IPS-NIHi11 (cell line): ENCODE measurements at regions not wholly inside any gene's neighbourhood (a gene's known extent, or its start where the extent isn't known, plus 50 kb on each side); places are given as distances from the start of the nearest gene placed in this dataset.
A peak's percentile ranks its signal among the peaks of the same experiment; 100 is the strongest.
"Not testable (repeated sequence)": the region's sequence is repeated elsewhere in the genome, so short reads cannot be mapped to it uniquely, and the experiment has no call there.

ENCODE experiments used
- DNase-seq: peaks from one replicate; pipeline ENCODE4 v3.0.0; 2012; ENCODE audit warnings: mixed read lengths, low spot score

DNA sequence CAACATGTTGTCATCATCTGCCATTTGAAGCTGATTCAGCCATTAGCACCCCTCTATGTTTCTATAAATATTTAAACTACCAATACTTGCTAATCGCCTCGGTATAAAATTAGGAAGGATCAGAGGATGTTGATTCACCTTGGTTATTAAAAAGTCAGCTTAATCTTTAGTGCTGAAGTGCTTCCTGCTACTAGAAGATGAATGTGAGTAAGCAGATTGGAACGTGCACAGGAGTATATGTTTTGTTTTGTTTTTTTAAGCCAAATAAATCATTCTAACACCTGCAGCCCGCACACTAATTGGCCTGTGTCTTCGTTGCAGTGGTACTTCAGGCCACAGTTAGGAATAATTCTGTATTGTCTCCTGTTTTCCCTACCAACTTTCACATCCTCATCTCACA lies 485.7 kb downstream of the AJAP1 start:
- no peak for DNase-seq

DNA sequence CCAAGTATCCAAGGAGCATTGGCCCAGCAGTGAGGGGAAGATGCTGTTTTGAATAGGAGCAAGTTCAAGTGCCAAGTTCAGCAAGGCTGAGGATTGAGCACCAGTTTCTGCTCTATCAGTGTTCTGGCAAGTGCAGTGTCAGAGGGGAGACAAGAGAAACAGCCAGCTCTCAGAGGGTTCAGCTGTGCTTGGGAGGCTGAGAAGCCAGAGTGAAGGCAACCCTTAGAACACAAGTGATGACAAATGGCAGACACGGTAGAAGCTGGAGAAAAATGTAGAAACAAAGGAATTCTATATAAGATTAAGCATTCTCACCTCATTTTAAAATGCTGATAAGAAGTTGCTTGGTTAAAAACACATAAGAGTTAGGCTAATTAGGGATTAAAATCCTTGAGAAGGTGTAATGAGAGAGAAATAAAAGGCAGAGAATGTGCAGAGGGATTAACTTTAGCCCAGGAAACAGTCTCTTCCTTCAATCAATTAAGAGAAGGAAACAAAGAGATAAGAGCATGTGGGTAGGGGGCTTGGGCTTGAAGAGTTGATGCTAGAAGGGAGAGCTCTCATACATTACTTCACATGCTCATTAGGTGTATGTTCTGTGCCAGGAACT lies 475.4 kb downstream of the AJAP1 start:
- DNase-seq, result no peak

DNA sequence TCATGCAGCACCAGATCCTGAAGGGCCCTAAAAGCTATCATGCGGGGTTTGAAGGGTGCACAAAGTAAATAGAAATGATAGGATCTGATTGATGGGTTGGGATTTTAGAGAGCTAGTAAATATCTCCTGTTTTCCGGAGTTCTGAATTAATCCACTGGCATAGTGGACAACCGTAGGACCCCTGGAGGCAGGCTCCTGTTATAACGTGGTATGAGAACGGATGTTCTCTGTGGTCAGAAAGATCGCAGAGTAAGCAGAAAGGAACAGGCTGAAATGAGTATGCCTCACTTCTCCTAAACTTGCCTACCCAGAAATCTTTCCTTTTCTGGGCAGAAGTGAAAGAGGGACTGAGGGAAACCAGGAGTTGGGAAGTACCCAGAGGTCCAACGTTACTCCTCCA lies 470.8 kb downstream of the AJAP1 start:
- no peak for DNase-seq

DNA sequence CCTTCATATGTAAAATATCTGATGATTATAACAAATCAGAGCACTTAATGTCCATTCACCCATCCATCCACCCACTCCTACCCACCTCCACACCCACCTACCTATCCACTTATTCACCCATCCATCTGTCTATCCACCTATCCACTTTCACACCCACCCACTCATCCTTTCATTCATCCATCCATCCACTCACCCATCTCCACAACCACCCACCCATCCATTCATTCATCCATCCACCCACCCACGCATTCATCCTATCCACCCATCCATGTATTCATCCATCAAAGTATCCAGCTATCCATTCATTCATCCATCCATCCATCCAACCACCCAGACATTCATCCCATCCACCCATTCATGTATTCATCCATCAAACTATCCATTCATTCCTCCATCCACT lies 466.1 kb downstream of the AJAP1 start:
- no peak for DNase-seq

DNA sequence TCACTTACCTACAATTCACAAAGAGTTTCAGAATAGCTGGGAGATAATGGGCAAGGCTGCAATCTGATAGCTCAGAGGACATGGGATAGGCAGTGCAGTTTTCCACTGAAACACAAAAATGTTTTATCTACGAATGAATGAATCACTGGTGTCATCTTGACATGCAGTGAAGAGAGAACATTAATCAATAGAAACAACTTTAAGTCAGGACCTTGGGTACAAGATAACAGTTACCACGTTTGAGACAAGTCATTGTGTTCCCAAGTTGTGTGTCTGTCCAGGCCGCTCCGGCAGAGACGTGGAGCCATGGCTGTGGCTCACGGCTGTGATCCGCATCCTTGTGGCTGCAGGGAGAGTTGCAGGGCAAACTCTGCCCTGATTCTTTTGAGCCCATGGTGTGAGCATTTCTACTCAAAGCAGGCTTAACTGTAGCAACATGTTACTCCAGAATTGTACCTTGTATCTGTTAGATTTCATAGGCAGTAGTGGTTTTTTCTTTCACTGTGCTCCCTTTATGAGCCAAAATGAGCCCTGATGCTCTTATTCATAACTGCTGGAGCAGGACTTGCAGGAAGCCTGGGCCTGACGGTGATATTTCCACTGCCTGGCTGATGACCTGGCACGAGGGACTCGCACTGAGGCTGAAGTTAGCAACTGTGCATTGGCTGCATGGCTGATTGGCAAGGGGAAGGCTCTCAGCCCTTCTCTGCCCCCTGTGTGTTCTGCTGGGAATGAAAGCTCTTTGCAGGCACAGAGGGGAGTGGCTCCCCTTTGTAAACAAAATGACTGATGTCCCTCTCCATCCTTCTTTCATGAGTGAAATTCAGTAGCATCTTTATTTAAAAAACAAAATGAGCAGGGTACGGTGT lies 465.2 kb downstream of the AJAP1 start:
- peak; percentile 49 for DNase-seq

DNA sequence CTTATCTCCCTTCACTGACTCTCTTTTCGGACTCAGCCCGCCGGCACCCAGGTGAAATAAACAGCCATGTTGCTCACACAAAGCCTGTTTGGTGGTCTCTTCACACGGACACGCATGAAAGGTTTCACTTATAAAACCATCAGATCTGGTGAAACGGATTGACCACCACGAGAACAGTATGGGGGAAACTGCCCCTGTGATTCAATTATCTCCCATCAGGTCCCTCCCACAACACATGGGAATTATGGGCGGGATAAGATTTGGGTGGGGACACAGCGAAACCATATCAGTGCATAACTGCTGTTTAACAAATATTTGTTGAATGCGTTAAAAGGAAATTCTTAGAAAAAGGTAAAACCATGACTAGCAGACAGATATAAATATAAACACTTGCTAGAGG lies 464.4 kb downstream of the AJAP1 start:
- DNase-seq, result not testable (repeated sequence)

DNA sequence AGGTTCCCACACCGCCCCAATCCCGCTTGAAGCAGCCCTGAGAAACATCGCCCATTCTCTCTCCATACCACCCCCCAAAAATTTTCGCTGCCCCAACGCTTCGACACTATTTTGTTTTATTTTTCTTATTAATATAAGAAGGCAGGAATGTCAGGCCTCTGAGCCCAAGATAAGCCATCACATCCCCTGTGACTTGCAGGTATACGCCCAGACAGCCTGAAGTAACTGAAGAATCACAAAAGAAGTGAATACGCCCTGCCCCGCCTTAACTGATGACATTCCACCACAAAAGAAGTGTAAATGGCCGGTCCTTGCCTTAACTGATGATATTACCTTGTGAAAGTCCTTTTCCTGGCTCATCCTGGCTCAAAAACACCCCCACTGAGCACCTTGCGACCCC lies 463.9 kb downstream of the AJAP1 start:
- not testable (repeated sequence) for DNase-seq

DNA sequence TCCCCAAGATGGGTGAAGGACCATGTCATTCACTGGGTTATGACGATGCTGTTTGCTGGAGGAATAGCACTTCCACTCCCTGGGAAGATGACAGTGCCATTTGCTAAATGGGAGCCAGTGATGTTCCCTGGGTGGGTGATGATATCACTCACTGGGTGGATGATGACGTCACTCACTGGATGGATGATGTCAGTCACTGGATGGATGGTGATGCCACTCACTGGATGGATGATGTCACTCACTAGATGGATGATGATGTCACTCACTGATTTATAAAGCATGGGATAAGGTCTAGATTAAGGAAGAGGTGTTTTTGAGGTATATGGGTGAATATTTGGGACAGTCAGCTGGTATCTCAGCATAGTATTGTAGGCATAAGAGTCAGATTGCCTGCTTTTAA lies 457.2 kb downstream of the AJAP1 start:
- no peak for DNase-seq

DNA sequence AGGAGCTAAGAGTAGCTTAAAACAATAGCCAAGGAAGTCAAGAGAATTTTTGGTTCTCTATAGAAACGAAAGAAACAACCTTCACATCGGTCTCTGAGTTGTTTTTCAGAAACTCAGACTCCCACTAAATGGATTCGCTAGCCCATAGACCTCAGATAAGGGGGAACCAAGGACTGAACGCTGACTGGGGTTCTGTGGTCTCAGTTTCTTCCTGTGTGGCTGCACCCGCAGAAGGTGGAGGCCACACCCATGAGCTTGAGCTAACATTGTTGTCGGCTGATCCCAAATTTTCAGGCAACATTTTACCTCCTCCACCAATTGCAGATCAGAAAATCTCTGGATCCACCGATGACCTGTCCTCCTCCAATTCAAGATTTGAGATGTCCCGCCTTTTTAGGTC lies 456.1 kb downstream of the AJAP1 start:
- no peak for DNase-seq

DNA sequence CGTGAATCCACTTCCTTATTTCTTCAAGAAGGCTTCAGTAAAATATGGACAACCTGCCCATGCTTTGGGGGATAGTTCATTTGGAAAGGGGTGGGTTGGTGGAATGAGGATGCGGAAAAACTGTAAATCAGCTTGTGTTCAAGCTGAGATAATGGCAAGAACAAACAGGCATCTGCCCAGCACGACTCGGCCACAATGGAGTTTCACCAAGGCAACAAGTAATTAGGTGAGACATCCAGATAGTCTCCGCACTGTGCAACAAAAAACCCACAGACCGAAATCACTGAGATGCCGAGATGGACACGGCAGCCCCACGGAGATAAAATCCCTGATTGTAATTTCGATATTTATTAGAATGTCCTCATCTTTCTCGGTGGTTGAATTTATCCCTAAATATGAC lies 455.2 kb downstream of the AJAP1 start:
- no peak for DNase-seq

DNA sequence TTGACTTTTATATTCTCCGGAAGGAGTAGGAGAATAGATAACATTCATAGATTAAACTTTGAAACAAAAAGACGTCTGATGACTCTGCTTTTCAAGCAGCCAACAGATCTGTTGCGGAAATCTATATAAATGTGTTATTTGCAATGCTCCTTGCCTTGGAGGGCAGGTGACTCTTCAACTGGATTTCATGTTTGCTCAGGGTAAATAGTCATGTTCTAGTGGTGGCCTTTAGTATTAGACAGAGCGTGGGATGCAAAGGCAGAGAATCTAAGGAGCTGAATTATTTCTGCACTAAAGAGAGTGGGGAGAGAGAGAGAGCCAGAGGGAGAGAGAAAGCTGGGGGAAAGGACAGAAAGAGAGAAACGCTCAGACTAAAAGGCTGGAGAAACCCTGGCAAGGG lies 454.3 kb downstream of the AJAP1 start:
- no peak for DNase-seq

DNA sequence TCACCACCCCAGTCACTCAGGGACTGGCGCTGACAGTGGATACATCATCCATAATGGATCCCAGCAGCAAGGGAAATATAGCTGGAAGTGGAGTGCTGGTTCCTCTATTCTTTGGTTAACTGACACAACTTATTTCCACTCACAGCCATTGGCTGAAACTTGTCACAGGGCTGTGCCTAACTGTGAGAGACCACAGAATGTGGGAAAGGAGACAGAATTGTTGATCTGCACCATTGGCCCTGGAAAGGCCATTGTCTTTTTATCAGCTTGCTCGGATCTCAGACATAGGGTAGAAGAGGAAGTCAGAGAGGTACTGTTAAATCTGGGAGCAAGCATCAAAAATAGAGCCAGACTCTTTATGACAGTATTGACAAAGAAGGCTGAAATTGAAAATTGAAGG lies 451.3 kb downstream of the AJAP1 start:
- DNase-seq, result no peak

DNA sequence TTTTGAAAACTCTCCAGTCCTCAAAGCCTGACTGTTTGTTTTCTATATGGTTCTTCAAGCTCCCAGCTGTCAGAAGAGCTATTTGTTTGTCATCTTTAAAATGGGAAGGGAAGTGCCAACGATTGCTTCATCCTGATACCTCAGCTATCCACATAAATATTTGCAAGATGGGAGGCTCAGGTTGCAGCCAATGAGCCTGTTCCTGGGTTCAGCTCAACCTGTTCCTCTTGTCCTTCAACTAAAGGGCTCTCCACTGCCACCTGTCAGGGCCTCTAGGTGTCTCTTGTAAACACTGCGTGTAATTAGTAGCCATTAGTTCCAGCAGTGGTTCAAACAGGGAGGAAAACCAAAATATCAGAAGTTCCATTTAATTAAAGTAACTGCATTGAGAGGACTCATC lies 445.1 kb downstream of the AJAP1 start:
- DNase-seq, result peak; percentile 61

DNA sequence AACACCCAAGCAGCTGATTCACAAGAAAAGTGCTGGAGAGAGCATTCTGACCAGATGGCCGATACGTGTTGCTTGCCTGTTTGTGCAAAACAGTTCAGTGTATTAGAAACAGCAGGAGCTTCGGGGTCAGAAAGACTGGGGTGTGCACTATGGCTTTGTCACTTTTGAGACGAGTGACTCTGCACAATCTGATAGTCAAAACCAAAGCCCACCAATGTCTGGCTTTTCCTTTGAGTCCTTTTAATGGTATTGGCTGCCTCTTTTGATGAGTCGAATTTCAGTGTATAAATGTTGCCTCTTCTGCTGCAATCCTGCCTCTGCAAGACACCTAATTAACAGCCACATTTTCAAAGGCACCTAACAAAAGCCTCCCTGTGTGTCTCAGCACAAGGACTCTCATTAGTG lies 444.6 kb downstream of the AJAP1 start:
- no peak for DNase-seq

DNA sequence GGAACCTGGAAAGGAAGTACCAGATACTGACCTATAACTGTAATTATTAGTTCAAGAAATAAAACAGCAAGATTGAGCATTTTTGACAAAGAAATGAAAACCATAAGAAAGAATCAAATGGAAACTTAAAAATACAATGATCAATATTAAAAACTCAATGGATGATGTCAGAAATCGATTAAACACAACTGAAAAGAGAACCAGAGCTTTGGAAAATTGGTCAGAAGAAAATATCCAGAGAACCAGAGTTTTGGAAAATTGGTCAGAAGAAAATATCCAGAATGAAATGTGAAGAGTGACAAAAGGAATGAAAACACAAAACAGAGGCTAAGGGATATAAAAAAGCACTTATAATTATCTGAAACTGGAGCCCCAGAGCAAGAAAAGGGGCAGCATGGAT lies 438.6 kb downstream of the AJAP1 start:
- no peak for DNase-seq

DNA sequence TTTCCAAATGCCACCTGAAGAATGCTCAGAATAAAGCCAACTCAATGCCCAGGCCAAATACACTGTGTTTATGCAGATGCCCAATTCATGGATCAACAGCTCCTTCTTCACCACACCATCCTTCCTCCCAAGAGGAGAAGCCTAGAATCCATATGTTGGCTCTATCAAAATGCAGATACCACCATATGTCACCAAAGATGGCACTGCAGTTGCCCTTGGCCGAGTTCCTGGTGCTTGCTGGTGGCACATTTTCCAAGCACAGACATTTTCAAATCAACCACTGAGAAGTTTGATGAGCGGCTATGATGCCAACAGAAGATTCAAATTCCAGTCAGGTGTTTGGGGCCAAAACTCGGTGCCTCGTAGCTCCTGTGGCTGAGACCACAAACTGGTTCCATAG lies 430.3 kb downstream of the AJAP1 start:
- no peak for DNase-seq

DNA sequence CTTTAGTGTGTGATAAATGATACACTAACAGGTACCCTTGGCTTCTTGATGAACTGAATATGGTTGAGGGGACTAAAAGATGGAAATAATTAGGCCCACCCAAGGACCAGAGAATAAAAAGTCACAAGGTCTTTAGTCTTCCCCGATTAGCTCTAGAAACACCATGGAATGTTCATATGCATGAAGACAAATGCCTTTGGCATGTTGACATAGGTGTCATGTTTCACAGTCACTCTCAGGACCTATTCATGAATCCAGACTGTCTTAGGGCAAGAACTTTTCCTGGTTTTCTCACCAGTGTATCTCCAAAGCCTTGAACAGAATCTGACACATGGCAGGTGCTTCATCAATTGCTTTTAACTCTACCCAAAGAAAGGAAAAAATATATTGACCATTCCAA lies 412.8 kb downstream of the AJAP1 start:
- peak; percentile 14 for DNase-seq

DNA sequence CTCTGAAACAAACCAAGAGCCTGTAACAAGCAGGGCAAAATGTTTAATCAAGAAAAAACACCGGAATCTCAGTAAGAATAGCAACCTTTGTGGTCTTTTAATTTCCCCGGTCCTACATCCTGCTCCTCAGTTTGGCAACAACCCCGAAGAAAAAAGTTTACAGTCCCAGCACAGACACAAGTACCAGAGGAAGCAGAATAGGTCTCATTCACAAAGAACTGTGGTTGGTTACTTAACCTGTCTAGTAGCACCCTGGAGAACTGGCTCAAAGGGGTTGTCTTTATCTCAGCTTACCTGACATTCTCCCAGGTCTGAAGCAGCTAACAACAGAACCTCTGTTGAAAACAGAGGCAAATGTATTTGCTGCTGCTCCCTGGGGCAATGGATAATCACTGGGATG lies 399.3 kb downstream of the AJAP1 start:
- no peak for DNase-seq

DNA sequence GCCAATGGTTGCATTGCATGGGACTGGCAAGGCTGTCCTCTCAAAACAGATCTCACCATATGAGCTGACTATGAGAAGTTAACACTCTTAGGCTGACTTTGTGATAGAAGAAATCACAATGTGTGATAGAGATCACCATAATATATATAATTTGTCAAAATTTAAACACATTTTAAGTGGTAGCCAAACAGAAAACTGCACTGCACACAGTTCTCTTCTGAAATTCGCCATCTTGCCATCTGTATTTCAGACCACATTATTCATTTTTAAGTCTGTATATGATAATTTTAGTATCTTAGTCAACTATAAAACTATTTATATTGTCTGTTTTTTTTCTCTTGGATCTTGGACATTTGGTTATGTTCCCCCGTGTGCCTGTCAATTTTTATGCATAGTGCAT lies 374.7 kb downstream of the AJAP1 start:
- DNase-seq, result no peak

DNA sequence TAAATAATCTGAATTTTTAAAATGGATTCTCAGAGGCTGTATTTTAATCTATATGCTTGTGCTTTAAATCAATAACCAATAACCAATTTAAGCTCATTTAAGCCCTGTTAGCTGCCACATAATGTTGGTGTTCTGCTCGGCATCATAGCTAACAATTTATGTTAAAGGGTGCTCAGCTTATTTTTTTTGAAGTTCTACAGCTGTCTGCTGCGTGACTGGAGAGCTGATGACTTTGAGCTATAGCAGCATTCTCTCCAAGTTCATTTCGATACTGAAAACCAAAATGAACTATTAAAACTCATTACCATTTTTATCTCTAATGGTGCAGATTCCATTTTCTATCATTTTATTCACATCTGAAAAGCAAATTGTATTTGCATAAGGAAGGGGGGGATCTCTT lies 357.8 kb downstream of the AJAP1 start:
- DNase-seq, result no peak

DNA sequence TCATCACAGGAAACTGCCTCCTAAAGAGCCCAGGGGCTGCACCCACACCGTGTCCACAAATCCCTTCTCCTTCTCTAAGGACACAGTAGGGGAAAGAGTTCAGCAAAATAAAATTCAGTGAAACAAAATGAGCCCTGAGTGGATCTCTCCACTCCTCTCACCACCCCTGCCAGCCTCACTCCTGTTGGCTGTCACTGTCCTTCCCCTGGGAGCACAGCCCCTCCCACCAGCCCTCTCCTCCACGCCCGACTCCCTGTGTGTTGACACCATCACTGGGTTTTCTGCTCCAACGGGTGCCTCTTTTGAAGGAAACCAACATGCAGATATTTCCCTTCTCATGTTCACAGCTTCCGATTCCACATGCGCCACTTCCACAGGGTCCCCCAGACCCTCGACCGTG lies 356.2 kb downstream of the AJAP1 start:
- no peak for DNase-seq

DNA sequence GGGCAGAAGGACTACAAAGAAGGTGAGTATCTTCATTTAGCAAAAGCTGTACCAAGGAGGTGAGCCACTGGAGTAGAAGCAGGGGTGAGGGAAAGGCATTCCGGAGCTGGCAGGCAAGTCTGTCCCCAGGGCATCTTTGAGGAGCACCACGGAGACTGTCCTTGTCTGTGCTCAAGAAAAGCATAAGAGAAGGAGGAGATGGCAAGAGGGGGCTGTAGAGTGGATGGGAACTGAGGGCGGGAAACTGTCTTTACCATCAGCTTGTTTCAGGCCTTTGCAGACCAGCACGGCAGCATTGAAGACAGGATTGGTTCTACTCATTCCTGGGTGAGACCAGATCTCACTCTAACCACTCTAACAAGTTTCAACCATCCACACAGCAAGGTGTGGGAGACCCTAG lies 355.8 kb downstream of the AJAP1 start:
- no peak for DNase-seq

DNA sequence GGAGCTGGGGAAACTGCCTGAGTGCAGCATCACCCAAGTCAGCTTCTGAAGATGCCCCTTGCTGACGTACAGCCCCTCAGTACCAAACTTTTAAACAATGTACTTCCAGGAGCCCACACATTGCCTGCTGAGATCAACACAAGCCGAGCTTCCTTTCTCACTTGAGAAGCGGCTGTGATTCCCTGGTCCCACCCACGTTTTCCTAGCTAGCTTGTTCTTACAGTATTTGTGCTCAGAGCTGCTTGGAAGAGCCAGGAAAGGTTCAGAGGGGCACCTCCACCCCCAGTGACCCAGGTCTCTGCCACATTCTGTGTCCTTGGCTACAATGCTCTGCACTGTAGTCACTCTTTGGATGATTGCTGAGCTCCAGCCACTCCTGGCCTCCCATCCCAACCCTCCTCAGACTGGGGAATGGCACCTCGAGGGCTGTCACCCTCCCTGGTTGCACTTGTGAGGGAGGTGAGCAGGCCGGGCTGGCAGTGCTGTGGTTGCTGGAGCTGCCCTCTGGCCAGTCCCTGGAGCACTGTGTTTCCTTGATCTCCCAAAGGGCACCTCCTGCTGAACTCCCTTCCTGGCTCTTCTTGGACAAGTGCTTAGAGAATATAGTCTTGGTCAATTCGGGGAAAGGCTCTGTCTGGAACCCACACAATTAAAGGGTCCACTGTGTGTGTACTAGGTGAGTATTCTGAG lies 355.1 kb downstream of the AJAP1 start:
- DNase-seq, result no peak
